GM12878 (cell line): ENCODE measurements at regions not wholly inside any gene's neighbourhood (a gene's known extent, or its start where the extent isn't known, plus 50 kb on each side); places are given as distances from the start of the nearest gene placed in this dataset.

ENCODE experiments used
- ATAC-seq: fragments of 200-7000 bp; cut with Tn5 transposase; 3 replicates; pipeline ENCODE4 v1.9.1; 2020; ENCODE audit warnings: mild to moderate bottlenecking, moderate library complexity
- BruUV-seq: library from RNA; stranded (reverse); fragments of 400-500 nt; replicated peaks from 2 replicates; lab custom pipeline; 2021; lab: Mats Ljungman, UMichigan
- CTCF ChIA-PET: fragments of 300-600 bp; sonication (Branson Sonifier 250); formaldehyde crosslinking; extraction: SDS; loops from one replicate; lab custom pipeline; 2021; ENCODE audit warnings: inconsistent platforms; lab: Yijun Ruan, JAX
- POLR2A ChIA-PET: fragments of 350-600 bp; formaldehyde crosslinking; extraction: SDS; loops from one replicate; lab custom pipeline; 2021; ENCODE audit warnings: inconsistent platforms; lab: Charles Lee
- RAD21 ChIA-PET: fragments of 300-600 bp; sonication (Branson Sonifier 250); formaldehyde crosslinking; loops from one replicate; lab custom pipeline; 2023; ENCODE audit warnings: antibody characterized with exemption; ENCODE audit not compliant: unreplicated experiment; lab: Charles Lee
- SMC1A ChIA-PET: fragments of 300-600 bp; sonication (Branson Sonifier 250); formaldehyde crosslinking; loops from one replicate; lab custom pipeline; 2023; ENCODE audit not compliant: unreplicated experiment, uncharacterized antibody; lab: Charles Lee
- DNase-seq: peaks from one replicate; pipeline ENCODE4 v3.0.0-alpha.2; 2011; ENCODE audit warnings: low read depth, low spot score
- FAIRE-seq: peaks from 3 replicates; lab custom pipeline; 2011; peaks lifted over from hg19 to GRCh38; lab: Jason Lieb, UNC
- H2AFZ ChIP-seq: 2 replicates; pipeline ENCODE4 v1.6.0; 2011; ENCODE audit warnings: low read depth, low read length, control low read depth; ENCODE audit not compliant: control insufficient read depth
- H3K27ac ChIP-seq: 2 replicates; pipeline ENCODE4 v1.5.1; 2011; ENCODE audit warnings: control low read depth; ENCODE audit not compliant: control insufficient read depth, insufficient read depth
- H3K27me3 ChIP-seq, 2 experiments: replicated peaks in 1 of 2; 2 replicates each; pipeline versions ENCODE4 v1.6.0 to v1.6.1; 2011; ENCODE audit warnings: low read length in 1 of 2; ENCODE audit not compliant: control insufficient read depth in 2 of 2, insufficient read depth in 2 of 2
- H3K36me3 ChIP-seq, 2 experiments: 2 replicates each; pipeline ENCODE4 v1.5.1; 2011; ENCODE audit warnings: low read length in 1 of 2; ENCODE audit not compliant: control insufficient read depth in 2 of 2, insufficient read depth in 2 of 2
- H3K4me1 ChIP-seq: 2 replicates; pipeline ENCODE4 v1.6.1; 2011; ENCODE audit warnings: mild to moderate bottlenecking, low read length, moderate library complexity, mixed read lengths; ENCODE audit not compliant: control insufficient read depth, insufficient read depth
- H3K4me2 ChIP-seq: 2 replicates; pipeline ENCODE4 v1.6.0; 2011; ENCODE audit warnings: control low read depth; ENCODE audit not compliant: control insufficient read depth, insufficient read depth
- H3K4me3 ChIP-seq: fragments of 200-600 bp; sonication (generic); 2 replicates; pipeline ENCODE4 v1.5.1; 2016
- H3K79me2 ChIP-seq: 2 replicates; pipeline ENCODE4 v1.6.0; 2011; ENCODE audit warnings: low read length; ENCODE audit not compliant: control insufficient read depth, insufficient read depth
- H3K9ac ChIP-seq: 2 replicates; pipeline ENCODE4 v1.8.0; 2011; ENCODE audit warnings: low read length, control low read depth, mixed read lengths; ENCODE audit not compliant: control insufficient read depth, insufficient read depth
- H3K9me3 ChIP-seq: replicated peaks from 3 replicates; pipeline ENCODE4 v1.5.1; 2011; ENCODE audit warnings: mild to moderate bottlenecking, low read length; ENCODE audit not compliant: control insufficient read depth, insufficient read depth
- H4K20me1 ChIP-seq: 2 replicates; pipeline ENCODE4 v1.6.0; 2011; ENCODE audit not compliant: control insufficient read depth, insufficient read depth
- ASH2L ChIP-seq: fragments of 300-600, 200-600 bp; sonication (generic); IDR thresholded peaks from 2 replicates; pipeline ENCODE4 v1.6.1; 2017; ENCODE audit warnings: low read depth, mild to moderate bottlenecking, borderline replicate concordance
- FOS ChIP-seq: IDR thresholded peaks from 3 replicates; pipeline ENCODE4 v1.6.1; 2011; ENCODE audit warnings: borderline replicate concordance; ENCODE audit not compliant: insufficient read length; ENCODE audit errors: extremely low read depth
- LARP7 ChIP-seq: fragments of 450-650 bp; IDR thresholded peaks from 2 replicates; pipeline ENCODE4 v1.6.1; 2017; ENCODE audit warnings: mild to moderate bottlenecking
- WGBS: methylation state at CpG from one replicate; pipeline ENCODE4 v1.1.6; 2016; ENCODE audit warnings: low lambda C conversion rate; ENCODE audit not compliant: insufficient replicate concordance, insufficient coverage; ENCODE audit errors: missing lambda C conversion rate; 5-methylcytosine and 5-hydroxymethylcytosine counted together
- in situ Hi-C: fragments of 300-500 bp; cut with MboI; formaldehyde crosslinking; loops from 9 replicates; pipeline ENCODE4 v1.14.3; 2018; ENCODE audit warnings: mixed read lengths
- intact Hi-C: fragments of 100-400 bp; cut with micrococcal nuclease; formaldehyde crosslinking; loops from one replicate; pipeline ENCODE4 v1.14.2; 2022; ENCODE audit not compliant: unreplicated experiment
- TF ChIP-seq, protein P1 (sequence below): fragments of 450-650 bp; IDR thresholded peaks from 2 replicates; pipeline ENCODE4 v1.6.1; 2017; ENCODE audit warnings: mild to moderate bottlenecking, moderate library complexity
- TF ChIP-seq, protein P2 (sequence below): IDR thresholded peaks from 2 replicates; pipeline ENCODE4 v1.6.1; 2012; ENCODE audit warnings: low read depth, low read length, improper control_type of control experiment

DNA sequence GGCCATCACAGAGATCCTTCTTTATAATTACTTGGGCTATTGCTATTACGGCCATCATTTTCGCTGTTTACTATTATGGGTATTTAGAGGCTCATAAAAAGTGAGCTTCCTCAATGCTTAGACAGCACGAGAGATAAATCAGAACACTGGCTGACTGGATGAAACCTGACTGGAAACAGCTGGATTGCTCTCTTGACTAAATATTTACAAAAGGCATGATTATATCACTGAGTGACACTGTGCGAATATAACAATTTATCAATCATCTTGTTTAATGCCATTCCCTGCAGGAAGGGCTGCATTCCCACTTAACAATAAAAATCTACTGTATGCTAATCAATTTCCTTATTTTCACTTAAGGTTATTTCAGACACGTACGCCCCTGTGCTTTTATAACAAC, 260.1 kb upstream of the ARID1B start:
- TF ChIP-seq ASH2L, result no peak
- TF ChIP-seq, protein P1, sequence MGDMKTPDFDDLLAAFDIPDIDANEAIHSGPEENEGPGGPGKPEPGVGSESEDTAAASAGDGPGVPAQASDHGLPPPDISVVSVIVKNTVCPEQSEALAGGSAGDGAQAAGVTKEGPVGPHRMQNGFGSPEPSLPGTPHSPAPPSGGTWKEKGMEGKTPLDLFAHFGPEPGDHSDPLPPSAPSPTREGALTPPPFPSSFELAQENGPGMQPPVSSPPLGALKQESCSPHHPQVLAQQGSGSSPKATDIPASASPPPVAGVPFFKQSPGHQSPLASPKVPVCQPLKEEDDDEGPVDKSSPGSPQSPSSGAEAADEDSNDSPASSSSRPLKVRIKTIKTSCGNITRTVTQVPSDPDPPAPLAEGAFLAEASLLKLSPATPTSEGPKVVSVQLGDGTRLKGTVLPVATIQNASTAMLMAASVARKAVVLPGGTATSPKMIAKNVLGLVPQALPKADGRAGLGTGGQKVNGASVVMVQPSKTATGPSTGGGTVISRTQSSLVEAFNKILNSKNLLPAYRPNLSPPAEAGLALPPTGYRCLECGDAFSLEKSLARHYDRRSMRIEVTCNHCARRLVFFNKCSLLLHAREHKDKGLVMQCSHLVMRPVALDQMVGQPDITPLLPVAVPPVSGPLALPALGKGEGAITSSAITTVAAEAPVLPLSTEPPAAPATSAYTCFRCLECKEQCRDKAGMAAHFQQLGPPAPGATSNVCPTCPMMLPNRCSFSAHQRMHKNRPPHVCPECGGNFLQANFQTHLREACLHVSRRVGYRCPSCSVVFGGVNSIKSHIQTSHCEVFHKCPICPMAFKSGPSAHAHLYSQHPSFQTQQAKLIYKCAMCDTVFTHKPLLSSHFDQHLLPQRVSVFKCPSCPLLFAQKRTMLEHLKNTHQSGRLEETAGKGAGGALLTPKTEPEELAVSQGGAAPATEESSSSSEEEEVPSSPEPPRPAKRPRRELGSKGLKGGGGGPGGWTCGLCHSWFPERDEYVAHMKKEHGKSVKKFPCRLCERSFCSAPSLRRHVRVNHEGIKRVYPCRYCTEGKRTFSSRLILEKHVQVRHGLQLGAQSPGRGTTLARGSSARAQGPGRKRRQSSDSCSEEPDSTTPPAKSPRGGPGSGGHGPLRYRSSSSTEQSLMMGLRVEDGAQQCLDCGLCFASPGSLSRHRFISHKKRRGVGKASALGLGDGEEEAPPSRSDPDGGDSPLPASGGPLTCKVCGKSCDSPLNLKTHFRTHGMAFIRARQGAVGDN, result no peak
- no peak for TF ChIP-seq FOS
- TF ChIP-seq, protein P2, sequence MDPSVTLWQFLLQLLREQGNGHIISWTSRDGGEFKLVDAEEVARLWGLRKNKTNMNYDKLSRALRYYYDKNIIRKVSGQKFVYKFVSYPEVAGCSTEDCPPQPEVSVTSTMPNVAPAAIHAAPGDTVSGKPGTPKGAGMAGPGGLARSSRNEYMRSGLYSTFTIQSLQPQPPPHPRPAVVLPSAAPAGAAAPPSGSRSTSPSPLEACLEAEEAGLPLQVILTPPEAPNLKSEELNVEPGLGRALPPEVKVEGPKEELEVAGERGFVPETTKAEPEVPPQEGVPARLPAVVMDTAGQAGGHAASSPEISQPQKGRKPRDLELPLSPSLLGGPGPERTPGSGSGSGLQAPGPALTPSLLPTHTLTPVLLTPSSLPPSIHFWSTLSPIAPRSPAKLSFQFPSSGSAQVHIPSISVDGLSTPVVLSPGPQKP, result no peak
- TF ChIP-seq LARP7, result no peak
- Histone ChIP-seq H3K27me3 (no peaks in the 10 kb centered on the region; a peak in 2 of 4 replicates), H2AFZ (no peak overlapping the region), H3K79me2 (no peaks in the 10 kb centered on the region), H3K4me3 (no peak overlapping the region), H3K9ac (no peak overlapping the region), H3K4me1 (no peaks in the 10 kb centered on the region), H3K4me2 (no peak overlapping the region), H4K20me1 (no peaks in the 10 kb centered on the region), H3K27ac (no peak overlapping the region), H3K36me3 (no peaks in the 10 kb centered on the region), H3K9me3 (no peaks in the 10 kb centered on the region; the same call in 1 of the 3 replicates)
- FAIRE-seq, result no peak
- RAD21 ChIA-PET, result no interaction called here
- WGBS, result 52% methylated on average over 6 of the region's 6 CpGs
- BruUV-seq, result no TSS peak
- POLR2A ChIA-PET, result no interaction called here
- in situ Hi-C loops, result no loop called here
- DNase-seq, result no peak
- CTCF ChIA-PET, result no interaction called here
- SMC1A ChIA-PET, result interaction anchor here (0.6 to 1.8 kb wide), 2 partner anchors 14 to 25 kb away, joined by 3 to 4 read pairs; no protein-coding TSS in a partner anchor
- intact Hi-C loops, result no loop called here
- ATAC-seq, result no peak
